Panc1 (cell line): ENCODE measurements at regions not wholly inside any gene's neighbourhood (a gene's known extent, or its start where the extent isn't known, plus 50 kb on each side); places are given as distances from the start of the nearest gene placed in this dataset.

Experiments
- ATAC-seq: fragments of 200-7000 bp; cut with Tn5 transposase; 2 replicates; pipeline ENCODE4 v1.9.1; 2020; ENCODE audit warnings: mild to moderate bottlenecking, moderate library complexity
- BruUV-seq: library from RNA; stranded (reverse); fragments of 400-500 nt; replicated peaks from 2 replicates; lab custom pipeline; 2021; lab: Mats Ljungman, UMichigan
- CTCF ChIA-PET: fragments of 300-600 bp; sonication (Branson Sonifier 250); formaldehyde crosslinking; loops from one replicate; lab custom pipeline; 2022; ENCODE audit warnings: antibody characterized with exemption; lab: Charles Lee
- POLR2A ChIA-PET: fragments of 300-600 bp; sonication (Branson Sonifier 250); formaldehyde crosslinking; loops from one replicate; lab custom pipeline; 2022; ENCODE audit warnings: antibody characterized with exemption; lab: Charles Lee
- DNase-seq: peaks from one replicate; pipeline ENCODE4 v3.0.0-alpha.2; 2010; ENCODE audit warnings: low read depth, low spot score
- H3K27ac ChIP-seq: 2 replicates; pipeline ENCODE4 v1.5.1; 2011; ENCODE audit warnings: mild to moderate bottlenecking, low read length, inconsistent platforms
- H3K27me3 ChIP-seq: fragments of 200-500 bp; sonication (Bioruptor generic); 2 replicates; pipeline ENCODE4 v1.6.0; 2014; ENCODE audit warnings: low read length, inconsistent platforms; ENCODE audit not compliant: control insufficient read depth, insufficient read depth
- H3K36me3 ChIP-seq: fragments of 200-500 bp; sonication (Bioruptor generic); 2 replicates; pipeline ENCODE4 v1.5.1; 2014; ENCODE audit warnings: inconsistent platforms, mild to moderate bottlenecking, low read length, moderate library complexity; ENCODE audit not compliant: control insufficient read depth, insufficient read depth
- H3K4me1 ChIP-seq: 2 replicates; pipeline ENCODE4 v1.5.1; 2011; ENCODE audit warnings: inconsistent platforms, mild to moderate bottlenecking, low read length, moderate library complexity; ENCODE audit not compliant: control insufficient read depth, insufficient read depth
- H3K4me3 ChIP-seq, 2 experiments: 2 replicates each; pipeline ENCODE4 v1.5.1; 2011 to 2012; ENCODE audit warnings: low read depth in 2 of 2, low read length in 2 of 2, mild to moderate bottlenecking in 2 of 2, inconsistent platforms in 1 of 2, moderate library complexity in 1 of 2
- H3K9me3 ChIP-seq: fragments of 200-500 bp; sonication (Bioruptor generic); 2 replicates; pipeline ENCODE4 v1.5.1; 2014; ENCODE audit warnings: low read depth, mild to moderate bottlenecking, inconsistent platforms, low read length, moderate library complexity; ENCODE audit not compliant: control insufficient read depth, insufficient read depth
- CTCF ChIP-seq: fragments of 450-650 bp; IDR thresholded peaks from 2 replicates; pipeline ENCODE4 v1.5.1; 2017; ENCODE audit warnings: mild to moderate bottlenecking
- POLR2AphosphoS5 ChIP-seq: IDR thresholded peaks from 2 replicates; pipeline ENCODE4 v1.6.1; 2012; ENCODE audit warnings: mild to moderate bottlenecking, low read depth, low read length, moderate library complexity
- REST ChIP-seq, 2 experiments: IDR thresholded peaks; 2 replicates each; pipeline ENCODE4 v1.6.1; 2011 to 2012; ENCODE audit warnings: low read depth in 2 of 2, control low read depth in 1 of 2, low read length in 1 of 2, mild to moderate bottlenecking in 1 of 2, moderate library complexity in 1 of 2; ENCODE audit not compliant: insufficient read depth in 1 of 2
- SIN3A ChIP-seq: IDR thresholded peaks from 2 replicates; pipeline ENCODE4 v1.6.1; 2012; ENCODE audit warnings: low read depth, mild to moderate bottlenecking, low read length, moderate library complexity, borderline replicate concordance; ENCODE audit not compliant: insufficient read depth
- TCF7L2 ChIP-seq: IDR thresholded peaks from 2 replicates; pipeline ENCODE4 v1.6.1; 2011; ENCODE audit warnings: mild to moderate bottlenecking, low read depth, low read length, inconsistent platforms
- in situ Hi-C: cut with HindIII; loops from 2 replicates; pipeline ENCODE4 v1.10.0; 2016; ENCODE audit warnings: low sequenced_read_pairs, low pct_unique_long_range_greater_than_20kb
- intact Hi-C: fragments of 100-400 bp; cut with micrococcal nuclease; formaldehyde crosslinking; loops from one replicate; pipeline ENCODE4 v1.10.0; 2022; ENCODE audit not compliant: unreplicated experiment

- H3K36me3 ChIP-seq = no peaks in the 10 kb centered on the region
- POLR2A ChIA-PET = no interaction called here
- no peaks in the 10 kb centered on the region for H3K9me3 ChIP-seq
- CTCF ChIA-PET = no interaction called here
- ATAC-seq = no peak
- H3K27me3 ChIP-seq = no peaks in the 10 kb centered on the region
- no peak for DNase-seq
- no peaks in the 10 kb centered on the region for H3K4me1 ChIP-seq
- intact Hi-C loops (loop anchor here (10.0 kb wide), 1 partner anchor 675 kb away; no protein-coding TSS in a partner anchor), in situ Hi-C loops (no loop called here)
- TF ChIP-seq TCF7L2 (no peak), SIN3A (no peak), REST (IDR thresholded peaks at IDR 0.05; ENCODE audit: insufficient read depth in 1 of 2, low read depth in 2 of 2, low read length in 1 of 2) (no peak), CTCF (no peak), POLR2AphosphoS5 (no peak)
- H3K27ac ChIP-seq = no peak overlapping the region
- H3K4me3 ChIP-seq = no peak overlapping the region
- BruUV-seq = no TSS peak
These were observed 477.2 kb downstream of the ICE1 start for GRCh38 chr5:5899716-5900115.

GRCh38 chr5:5888284-5888683, 465.8 kb downstream of the ICE1 start:
- no peak overlapping the region for H3K4me3 ChIP-seq
- intact Hi-C loops (loop anchor here (5.0 kb wide), 1 partner anchor 391 kb away; no protein-coding TSS in a partner anchor), in situ Hi-C loops (no loop called here)
- no peaks in the 10 kb centered on the region for H3K4me1 ChIP-seq
- ATAC-seq = no peak
- no peak for DNase-seq
- H3K36me3 ChIP-seq = no peaks in the 10 kb centered on the region
- no peak overlapping the region for H3K27ac ChIP-seq
- ChIA-PET CTCF (no interaction called here), POLR2A (no interaction called here)
- no peaks in the 10 kb centered on the region for H3K27me3 ChIP-seq
- H3K9me3 ChIP-seq = no peaks in the 10 kb centered on the region
- no peak for TF ChIP-seq REST (IDR thresholded peaks at IDR 0.05; ENCODE audit: insufficient read depth in 1 of 2, low read depth in 2 of 2, low read length in 1 of 2)
- no peak for TF ChIP-seq TCF7L2
- no peak for TF ChIP-seq CTCF
- BruUV-seq = no TSS peak
